Right lobe of liver (tissue), 4 donors: ENCODE measurements at regions not wholly inside any gene's neighbourhood (a gene's known extent, or its start where the extent isn't known, plus 50 kb on each side); places are given as distances from the start of the nearest gene placed in this dataset.

ENCODE experiments used
- POLR2A ChIP-seq: fragments of 450-650 bp; IDR thresholded peaks from one replicate; pipeline ENCODE4 v1.6.1; 2017; ENCODE audit warnings: antibody characterized with exemption, mild to moderate bottlenecking
- TF ChIP-seq, protein P1 (sequence below), 4 donors: fragments of 200-600 bp in 3 of 4; fragments of 450-650 bp in 1 of 4; IDR thresholded peaks; one replicate each; pipeline versions ENCODE4 v1.5.1 to v1.8.0; 2016 to 2022; ENCODE audit warnings: antibody characterized with exemption in 4 of 4, mild to moderate bottlenecking in 2 of 4
- donor health status: DM: no; HTN: no; CAD: no.
- donor health status: DM: no; HTN: no; CAD: no.
- donor health status: DM: no; HTN: yes; CAD: no.

GRCh38 chr14:37977481-37977880 is 230.2 kb upstream of the SSTR1 start:
- TF ChIP-seq, protein P1, sequence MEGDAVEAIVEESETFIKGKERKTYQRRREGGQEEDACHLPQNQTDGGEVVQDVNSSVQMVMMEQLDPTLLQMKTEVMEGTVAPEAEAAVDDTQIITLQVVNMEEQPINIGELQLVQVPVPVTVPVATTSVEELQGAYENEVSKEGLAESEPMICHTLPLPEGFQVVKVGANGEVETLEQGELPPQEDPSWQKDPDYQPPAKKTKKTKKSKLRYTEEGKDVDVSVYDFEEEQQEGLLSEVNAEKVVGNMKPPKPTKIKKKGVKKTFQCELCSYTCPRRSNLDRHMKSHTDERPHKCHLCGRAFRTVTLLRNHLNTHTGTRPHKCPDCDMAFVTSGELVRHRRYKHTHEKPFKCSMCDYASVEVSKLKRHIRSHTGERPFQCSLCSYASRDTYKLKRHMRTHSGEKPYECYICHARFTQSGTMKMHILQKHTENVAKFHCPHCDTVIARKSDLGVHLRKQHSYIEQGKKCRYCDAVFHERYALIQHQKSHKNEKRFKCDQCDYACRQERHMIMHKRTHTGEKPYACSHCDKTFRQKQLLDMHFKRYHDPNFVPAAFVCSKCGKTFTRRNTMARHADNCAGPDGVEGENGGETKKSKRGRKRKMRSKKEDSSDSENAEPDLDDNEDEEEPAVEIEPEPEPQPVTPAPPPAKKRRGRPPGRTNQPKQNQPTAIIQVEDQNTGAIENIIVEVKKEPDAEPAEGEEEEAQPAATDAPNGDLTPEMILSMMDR (IDR thresholded peaks at IDR 0.05) = no peak
- TF ChIP-seq POLR2A = no peak
